ENCODE measurements at regions not wholly inside any gene's neighbourhood (a gene's known extent, or its start where the extent isn't known, plus 50 kb on each side); places are given as distances from the start of the nearest gene placed in this dataset.

DNA sequence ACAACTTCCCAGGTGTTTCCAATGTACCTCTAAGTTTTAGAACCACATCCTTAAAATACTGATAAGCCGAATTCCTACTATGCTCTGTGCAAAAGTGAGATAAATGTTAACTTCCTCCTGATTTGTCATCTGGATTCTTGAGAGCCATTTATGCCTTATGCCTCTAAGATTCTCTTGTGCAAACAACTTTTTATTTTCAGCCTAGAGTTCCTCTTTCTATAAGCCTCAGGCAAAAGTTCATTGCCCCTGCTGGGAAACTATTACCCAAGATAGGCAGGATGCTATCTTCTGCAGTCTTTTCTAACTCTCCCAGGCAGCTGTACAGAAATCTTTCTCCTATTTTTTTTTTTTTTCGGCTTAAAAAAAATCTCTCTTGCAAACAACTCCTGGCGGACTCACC is 216.1 kb downstream of the KCNJ3 start:
- ChIA-PET CTCF (interaction anchor here (1.9 kb wide), 1 partner anchor 11 kb away, joined by 7 read pairs; no protein-coding TSS in a partner anchor), POLR2A (no interaction called here)
- no peak for DNase-seq (ENCODE audit: extremely low spot score)
- TF ChIP-seq CTCF (IDR thresholded peaks at IDR 0.05; ENCODE audit: control extremely low read depth, extremely low read depth, low read depth, missing control alignments) = no peak

- CTCF ChIA-PET = interaction anchor here (0.7 kb wide), 1 partner anchor 11 kb away, joined by 3 read pairs; no protein-coding TSS in a partner anchor
- DNase-seq (ENCODE audit: extremely low spot score) = no peak
- POLR2A ChIA-PET = no interaction called here
These were observed 213.7 kb downstream of the KCNJ3 start for GRCh38 chr2:154912215-154912614.

GRCh38 chr2:154911729-154912128 is 213.2 kb downstream of the KCNJ3 start:
- no peak for TF ChIP-seq CTCF (IDR thresholded peaks at IDR 0.05; ENCODE audit: control extremely low read depth, extremely low read depth, low read depth, missing control alignments)
- ChIA-PET POLR2A (no interaction called here), CTCF (interaction anchor here (0.7 kb wide), 1 partner anchor 12 kb away, joined by 3 read pairs; no protein-coding TSS in a partner anchor)
- DNase-seq (ENCODE audit: extremely low spot score) = no peak

More at GRCh38 chr2:154912215-154912614, 213.7 kb downstream of the KCNJ3 start:
- no peak for TF ChIP-seq CTCF (IDR thresholded peaks at IDR 0.05; ENCODE audit: control extremely low read depth, extremely low read depth, low read depth, missing control alignments)

GRCh38 chr2:154910701-154911100 is 212.2 kb downstream of the KCNJ3 start:
- POLR2A ChIA-PET = no interaction called here
- no peak for DNase-seq (ENCODE audit: extremely low spot score)
- TF ChIP-seq CTCF (IDR thresholded peaks at IDR 0.05; ENCODE audit: control extremely low read depth, extremely low read depth, low read depth, missing control alignments) = no peak
- CTCF ChIA-PET = no interaction called here

DNA sequence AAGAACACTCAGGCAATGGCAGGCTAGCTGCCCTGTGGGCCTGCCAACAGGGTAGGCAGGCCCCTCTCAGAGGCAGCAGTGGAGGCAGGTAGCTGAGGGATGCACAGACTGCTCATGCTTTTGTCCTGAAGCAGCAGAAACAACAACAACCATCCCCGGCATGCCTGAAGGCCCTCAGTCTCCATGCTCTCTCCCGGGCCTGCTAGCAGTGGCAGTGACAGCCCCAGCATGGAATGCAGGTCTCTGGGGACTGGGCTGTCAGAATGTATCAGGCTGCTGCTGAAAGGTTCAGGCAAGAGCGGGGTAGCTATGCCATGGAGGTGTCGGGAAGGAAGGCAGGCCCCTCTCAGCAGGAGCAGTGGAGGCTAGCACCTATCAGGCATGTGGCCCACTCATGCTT is 209.8 kb downstream of the KCNJ3 start:
- DNase-seq (ENCODE audit: extremely low spot score) = no peak
- no peak for TF ChIP-seq CTCF (IDR thresholded peaks at IDR 0.05; ENCODE audit: control extremely low read depth, extremely low read depth, low read depth, missing control alignments)
- ChIA-PET POLR2A (no interaction called here), CTCF (no interaction called here)
